Urinary bladder (tissue), 3 donors: ENCODE measurements at regions not wholly inside any gene's neighbourhood (a gene's known extent, or its start where the extent isn't known, plus 50 kb on each side); places are given as distances from the start of the nearest gene placed in this dataset.

Experiments
- DNase-seq: peaks from one replicate; pipeline ENCODE4 v3.0.0-alpha.2; 2015; ENCODE audit errors: extremely low spot score
- H3K27ac ChIP-seq: one replicate; pipeline ENCODE4 v1.5.1; 2013; ENCODE audit warnings: low read depth, mild to moderate bottlenecking, moderate library complexity
- H3K36me3 ChIP-seq: one replicate; pipeline ENCODE4 v1.6.1; 2013; ENCODE audit warnings: mild to moderate bottlenecking, moderate library complexity; ENCODE audit not compliant: insufficient read depth
- H3K4me1 ChIP-seq: one replicate; pipeline ENCODE4 v1.6.1; 2013; ENCODE audit warnings: mild to moderate bottlenecking, moderate library complexity; ENCODE audit not compliant: insufficient read depth
- H3K4me3 ChIP-seq: one replicate; pipeline ENCODE4 v1.5.1; 2013; ENCODE audit warnings: low read depth, low read length
- WGBS: extraction: QIAGEN DNeasy Blood & Tissue Kit; methylation state at CpG from one replicate; pipeline ENCODE4 v1.1.7; 2013; 5-methylcytosine and 5-hydroxymethylcytosine counted together
- donor health status: healthy with polysubstance abuse.
- donor health status: healthy.

DNA sequence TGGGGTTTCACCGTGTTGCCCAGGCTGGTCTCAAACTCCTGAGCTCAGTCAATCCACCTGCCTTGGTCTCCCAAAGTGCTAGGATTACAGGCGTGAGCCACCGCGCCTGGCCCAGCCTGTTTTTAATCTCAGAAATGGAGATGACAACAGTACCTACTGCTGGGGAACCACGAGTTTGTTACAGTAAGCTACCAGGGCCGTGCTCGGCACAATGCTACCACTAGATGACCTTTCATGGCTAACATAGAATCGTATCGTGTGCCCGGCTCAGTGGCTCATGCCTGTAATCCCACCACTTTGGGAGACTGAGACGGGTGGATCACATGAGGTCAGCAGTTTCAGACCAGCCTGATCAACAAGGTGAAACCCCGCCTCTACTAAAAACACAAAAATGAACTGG is 90.8 kb upstream of the SLC34A2 start:
- no peak for DNase-seq
- 90% methylated on average over 12 of the region's 12 CpGs for WGBS

DNA sequence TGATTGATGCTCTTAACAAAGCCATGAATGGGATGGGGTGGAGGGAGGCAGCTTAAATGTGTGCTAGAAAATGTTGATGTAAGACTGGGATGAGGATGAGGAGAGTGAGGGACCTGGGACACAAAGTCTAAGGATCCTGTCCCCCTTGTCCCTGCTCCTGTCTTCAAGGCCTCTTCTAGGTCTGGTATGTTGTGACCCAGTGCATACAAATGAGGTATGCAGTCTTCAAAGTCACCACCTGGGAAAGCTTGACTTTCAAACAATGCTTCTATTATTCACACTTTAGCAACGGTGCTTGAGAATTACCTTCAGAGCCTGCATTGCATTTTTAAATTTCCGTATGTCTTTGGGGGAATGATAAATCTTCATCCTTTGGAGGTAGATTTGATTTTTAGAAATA is 88.4 kb upstream of the SLC34A2 start:
- Histone ChIP-seq H3K4me1 (no peaks in the 10 kb centered on the region), H3K36me3 (no peaks in the 10 kb centered on the region), H3K4me3 (no peak overlapping the region), H3K27ac (no peak overlapping the region)
- WGBS, result 58% methylated on average over 2 of the region's 2 CpGs
- DNase-seq, result no peak

More for the DNA sequence above, 90.8 kb upstream of the SLC34A2 start:
- H3K27ac ChIP-seq, result no peak overlapping the region
- H3K4me1 ChIP-seq, result no peaks in the 10 kb centered on the region
- no peaks in the 10 kb centered on the region for H3K36me3 ChIP-seq
- H3K4me3 ChIP-seq, result no peak overlapping the region

DNA sequence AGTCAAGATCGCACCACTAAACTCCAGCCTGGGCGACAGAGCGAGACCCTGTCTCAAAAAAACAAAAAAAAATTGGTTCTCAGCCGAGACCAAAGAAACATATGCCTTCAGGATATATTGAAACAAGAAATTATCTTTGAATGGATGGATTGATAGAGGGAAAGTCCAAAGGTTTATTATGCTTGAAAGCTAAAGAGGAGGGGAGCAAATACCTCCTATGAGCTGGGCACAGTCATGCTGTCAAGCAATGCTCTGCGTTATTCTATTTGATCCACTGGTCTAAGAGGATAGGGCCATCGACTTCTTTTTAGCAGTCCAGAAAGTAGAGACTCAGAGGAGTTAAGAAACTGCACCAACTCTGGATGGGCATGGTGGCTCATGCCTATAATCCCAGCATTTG is 85.9 kb upstream of the SLC34A2 start:
- DNase-seq, result no peak
- no peaks in the 10 kb centered on the region for H3K4me1 ChIP-seq
- 92% methylated on average over 6 of the region's 6 CpGs for WGBS
- H3K4me3 ChIP-seq, result no peak overlapping the region
- H3K36me3 ChIP-seq, result no peaks in the 10 kb centered on the region
- no peak overlapping the region for H3K27ac ChIP-seq

DNA sequence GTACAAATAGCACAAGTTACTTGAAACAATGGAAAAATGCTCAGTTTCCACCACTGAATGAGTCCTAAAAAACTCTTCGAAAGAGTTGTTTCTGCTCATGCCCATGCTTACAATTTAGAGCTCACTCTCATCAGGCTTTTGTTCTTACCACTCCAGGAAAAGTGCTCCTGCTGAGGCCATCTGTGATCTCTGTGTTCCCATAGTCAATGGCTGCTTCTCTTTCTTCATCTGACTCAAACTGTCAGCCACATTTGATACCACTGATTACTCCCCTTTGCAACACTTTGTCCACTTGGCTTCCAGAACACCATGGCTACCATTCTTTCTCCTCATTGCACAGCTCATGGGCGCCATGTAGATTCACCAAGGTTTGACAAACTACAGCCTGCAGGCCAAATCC is 80.0 kb upstream of the SLC34A2 start:
- Histone ChIP-seq H3K4me3 (no peak overlapping the region), H3K27ac (no peak overlapping the region), H3K36me3 (no peaks in the 10 kb centered on the region), H3K4me1 (no peaks in the 10 kb centered on the region)
- WGBS, result 91% methylated on average over 2 of the region's 2 CpGs
- no peak for DNase-seq

DNA sequence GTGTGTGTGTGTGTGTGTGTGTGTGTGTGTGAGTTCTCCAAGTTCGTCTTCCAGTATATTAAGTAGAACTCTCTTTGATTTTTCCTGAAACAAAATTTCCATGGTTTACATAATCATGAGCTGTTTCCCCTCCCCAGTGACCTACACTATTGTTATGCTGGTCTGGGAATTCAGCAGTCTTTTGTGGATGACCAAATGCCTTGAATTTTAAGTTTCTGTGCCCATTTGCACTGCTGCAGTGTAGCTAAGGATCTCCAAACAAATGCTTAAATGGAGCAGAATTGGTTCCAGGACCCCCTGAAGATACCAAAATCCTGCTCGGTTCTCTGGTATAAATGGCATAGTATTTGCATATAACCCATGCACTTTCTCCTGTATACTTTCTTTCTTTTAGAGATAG is 77.2 kb upstream of the SLC34A2 start:
- Histone ChIP-seq H3K4me1 (no peaks in the 10 kb centered on the region), H3K27ac (no peak overlapping the region), H3K4me3 (no peak overlapping the region), H3K36me3 (no peaks in the 10 kb centered on the region)
- WGBS, result 62% methylated on average over 2 of the region's 2 CpGs
- no peak for DNase-seq

DNA sequence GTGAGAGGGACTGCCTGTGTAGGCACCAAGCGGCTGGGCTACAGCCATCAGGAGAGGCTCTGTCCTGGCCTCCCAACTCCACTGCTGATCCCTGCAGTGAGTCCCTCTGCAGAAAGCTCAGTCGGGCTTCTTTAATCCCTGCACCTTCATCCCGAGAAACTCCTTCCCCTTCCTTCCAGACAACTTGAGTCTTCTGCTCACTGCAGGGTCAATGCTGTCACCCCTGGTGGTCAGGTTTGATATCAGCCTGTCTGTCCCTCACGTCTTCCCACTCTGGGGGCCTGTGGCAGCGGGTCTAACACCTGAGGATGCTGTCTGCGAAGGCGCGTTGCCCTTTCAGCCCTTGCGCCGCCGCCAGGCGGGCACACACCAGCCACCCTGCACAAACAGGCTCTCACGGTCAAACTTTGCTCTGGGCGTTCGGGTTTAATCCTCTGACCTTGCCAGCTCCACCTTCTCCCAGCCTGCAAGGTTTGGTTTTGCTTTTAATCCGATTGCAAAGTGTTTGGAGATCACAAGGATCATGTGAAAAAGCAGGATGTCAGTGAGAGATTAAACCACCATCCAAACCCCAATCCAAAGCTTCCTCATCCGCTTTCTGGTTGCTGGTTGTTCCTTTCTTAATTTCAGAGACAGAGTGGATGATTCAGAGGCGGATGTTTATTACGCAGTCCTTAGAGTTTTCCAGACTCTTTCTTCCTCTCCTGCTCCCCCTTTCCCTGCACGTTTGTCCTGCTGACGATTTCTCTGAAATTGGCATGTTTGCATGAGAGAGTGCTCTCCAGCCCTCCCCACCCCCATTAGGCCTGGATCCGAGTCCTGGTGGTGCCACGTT is 74.8 kb upstream of the SLC34A2 start:
- H3K4me3 ChIP-seq, result no peak overlapping the region
- no peaks in the 10 kb centered on the region for H3K36me3 ChIP-seq
- no peaks in the 10 kb centered on the region for H3K4me1 ChIP-seq
- no peak overlapping the region for H3K27ac ChIP-seq
- WGBS, result 69% methylated on average over 23 of the region's 23 CpGs
- no peak for DNase-seq

DNA sequence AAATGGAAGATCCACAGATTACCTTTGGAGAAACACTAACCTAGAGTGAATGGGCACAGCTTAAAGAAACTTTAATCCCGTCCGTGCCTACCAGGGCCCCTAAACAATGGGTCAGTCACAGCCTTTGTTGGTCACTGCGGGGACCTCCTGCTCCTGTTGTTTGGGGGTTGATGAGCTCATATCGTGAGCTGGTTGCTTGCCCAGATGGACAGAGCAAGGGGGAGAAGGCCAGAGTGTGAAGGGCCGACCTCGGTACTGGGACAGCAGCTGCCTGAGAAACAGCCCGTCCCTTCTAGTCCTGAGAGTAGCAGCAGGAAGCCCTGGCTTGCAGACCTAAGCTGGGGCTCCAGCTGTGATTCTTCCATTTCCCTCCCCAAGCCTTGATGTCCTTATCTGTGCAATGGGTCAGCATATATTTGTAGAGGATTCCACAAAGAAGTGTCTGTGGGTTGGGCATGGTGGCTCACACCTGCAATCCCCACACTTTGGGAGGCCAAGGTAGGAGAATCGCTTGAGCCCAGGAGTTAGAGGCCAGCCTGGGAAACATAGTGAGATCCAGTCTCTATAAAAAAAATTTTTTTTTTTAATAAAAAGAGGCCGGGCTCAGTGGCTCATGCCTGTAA is 69.6 kb upstream of the SLC34A2 start:
- H3K36me3 ChIP-seq, result no peaks in the 10 kb centered on the region
- WGBS, result 85% methylated on average over 9 of the region's 9 CpGs
- no peaks in the 10 kb centered on the region for H3K4me1 ChIP-seq
- no peak overlapping the region for H3K27ac ChIP-seq
- DNase-seq, result no peak
- no peak overlapping the region for H3K4me3 ChIP-seq

DNA sequence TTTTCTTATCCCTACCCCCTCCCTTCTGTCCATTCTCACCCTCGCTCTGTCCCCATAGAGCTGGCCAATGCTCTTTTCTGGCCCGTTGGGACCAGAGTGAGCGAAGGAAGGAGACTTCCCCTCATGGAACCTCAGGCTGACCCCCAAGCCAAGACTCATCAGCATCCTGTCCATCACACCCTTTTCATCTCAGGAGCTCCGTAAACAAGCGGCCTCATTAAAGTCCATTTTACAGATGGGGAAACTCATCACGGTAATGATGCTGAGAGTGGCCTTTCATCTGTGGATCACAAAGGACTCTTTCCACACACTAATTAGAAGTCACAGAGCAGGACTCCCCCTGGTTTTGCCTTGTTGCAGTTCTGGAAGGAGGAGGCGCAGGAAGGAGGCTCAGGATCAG is 67.4 kb upstream of the SLC34A2 start:
- 69% methylated on average over 7 of the region's 7 CpGs for WGBS
- no peak overlapping the region for H3K4me3 ChIP-seq
- no peaks in the 10 kb centered on the region for H3K36me3 ChIP-seq
- no peaks in the 10 kb centered on the region for H3K4me1 ChIP-seq
- H3K27ac ChIP-seq, result no peak overlapping the region
- no peak for DNase-seq

DNA sequence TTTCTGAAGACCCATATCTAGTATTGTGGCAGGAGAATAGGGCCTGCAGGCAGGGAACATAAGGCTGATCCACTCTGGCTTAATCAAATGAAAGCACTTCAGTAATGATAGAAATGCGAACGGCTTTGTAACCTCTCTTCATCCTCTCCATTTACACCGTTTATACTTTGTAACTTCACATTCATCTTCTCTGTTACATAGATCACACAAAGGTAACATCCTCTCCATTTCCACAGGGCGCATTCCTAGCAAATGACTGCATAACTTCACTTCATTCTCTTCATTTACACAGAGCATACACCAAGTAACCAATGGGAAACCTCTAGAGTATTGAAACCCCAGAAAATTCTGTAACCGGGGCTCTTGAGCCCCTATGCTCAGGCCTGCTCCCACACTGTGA is 65.5 kb upstream of the SLC34A2 start:
- no peak for DNase-seq
- H3K36me3 ChIP-seq, result no peaks in the 10 kb centered on the region
- no peak overlapping the region for H3K4me3 ChIP-seq
- 78% methylated on average over 5 of the region's 5 CpGs for WGBS
- no peak overlapping the region for H3K27ac ChIP-seq
- H3K4me1 ChIP-seq, result no peaks in the 10 kb centered on the region

DNA sequence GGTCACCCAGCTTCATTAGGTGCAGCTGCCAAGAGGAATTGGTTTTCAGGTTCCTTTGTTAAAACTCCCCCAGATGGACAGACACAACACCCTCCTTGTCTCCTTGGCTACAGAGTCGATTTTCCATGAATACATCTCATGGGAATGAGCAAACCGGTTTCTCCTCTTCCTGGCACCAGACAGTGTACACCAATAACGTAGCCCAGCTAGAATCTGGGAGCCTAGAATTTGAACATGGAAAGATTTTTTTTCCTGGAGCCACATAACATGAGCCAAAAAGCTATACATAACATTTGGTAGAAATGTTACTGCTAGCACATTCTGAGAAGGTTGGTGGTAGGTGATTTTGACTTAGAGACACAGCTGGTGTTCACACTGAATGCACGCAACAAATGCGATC is 62.9 kb upstream of the SLC34A2 start:
- 67% methylated on average over 5 of the region's 5 CpGs for WGBS
- no peak for DNase-seq
- Histone ChIP-seq H3K36me3 (no peaks in the 10 kb centered on the region), H3K4me3 (no peak overlapping the region), H3K27ac (no peak overlapping the region), H3K4me1 (no peaks in the 10 kb centered on the region)
